ENCODE measurements at regions not wholly inside any gene's neighbourhood (a gene's known extent, or its start where the extent isn't known, plus 50 kb on each side); places are given as distances from the start of the nearest gene placed in this dataset.

- DNase-seq (ENCODE audit: low read depth): no peak
- H3K4me3 ChIP-seq (ENCODE audit: low read depth, low read length): no peak overlapping the region
- TF ChIP-seq, protein P1, sequence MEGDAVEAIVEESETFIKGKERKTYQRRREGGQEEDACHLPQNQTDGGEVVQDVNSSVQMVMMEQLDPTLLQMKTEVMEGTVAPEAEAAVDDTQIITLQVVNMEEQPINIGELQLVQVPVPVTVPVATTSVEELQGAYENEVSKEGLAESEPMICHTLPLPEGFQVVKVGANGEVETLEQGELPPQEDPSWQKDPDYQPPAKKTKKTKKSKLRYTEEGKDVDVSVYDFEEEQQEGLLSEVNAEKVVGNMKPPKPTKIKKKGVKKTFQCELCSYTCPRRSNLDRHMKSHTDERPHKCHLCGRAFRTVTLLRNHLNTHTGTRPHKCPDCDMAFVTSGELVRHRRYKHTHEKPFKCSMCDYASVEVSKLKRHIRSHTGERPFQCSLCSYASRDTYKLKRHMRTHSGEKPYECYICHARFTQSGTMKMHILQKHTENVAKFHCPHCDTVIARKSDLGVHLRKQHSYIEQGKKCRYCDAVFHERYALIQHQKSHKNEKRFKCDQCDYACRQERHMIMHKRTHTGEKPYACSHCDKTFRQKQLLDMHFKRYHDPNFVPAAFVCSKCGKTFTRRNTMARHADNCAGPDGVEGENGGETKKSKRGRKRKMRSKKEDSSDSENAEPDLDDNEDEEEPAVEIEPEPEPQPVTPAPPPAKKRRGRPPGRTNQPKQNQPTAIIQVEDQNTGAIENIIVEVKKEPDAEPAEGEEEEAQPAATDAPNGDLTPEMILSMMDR (IDR thresholded peaks at IDR 0.05; ENCODE audit: insufficient read depth, low read depth, low read length): no peak
These were observed 74.7 kb upstream of the TLK1 start for GRCh38 chr2:171235262-171235881.

GRCh38 chr2:171230176-171230575 is 69.5 kb upstream of the TLK1 start:
- H3K4me3 ChIP-seq (ENCODE audit: low read depth, low read length): no peak overlapping the region
- TF ChIP-seq, protein P1 (IDR thresholded peaks at IDR 0.05; ENCODE audit: insufficient read depth, low read depth, low read length): no peak
- DNase-seq (ENCODE audit: low read depth): no peak

DNA sequence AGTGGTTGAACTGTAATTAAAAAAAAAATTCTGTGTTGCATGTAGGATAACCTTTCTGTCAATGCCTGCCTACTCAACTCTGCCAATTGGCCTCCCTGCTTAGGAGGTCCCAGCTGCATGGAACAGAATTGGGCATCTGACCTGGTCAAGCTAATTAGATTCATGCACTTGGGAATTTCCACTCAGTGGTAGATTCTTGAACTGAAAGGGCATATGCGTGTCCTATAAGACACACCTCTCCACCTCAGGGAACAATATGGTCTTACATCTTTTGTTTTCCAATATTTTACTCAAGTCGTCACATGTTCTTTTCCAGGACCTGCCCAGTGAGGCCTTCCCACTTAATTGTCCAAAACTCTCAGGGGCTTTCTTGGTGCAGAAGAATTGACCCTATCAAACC is 68.1 kb upstream of the TLK1 start:
- no peak for DNase-seq (ENCODE audit: low read depth)
- H3K4me3 ChIP-seq (ENCODE audit: low read depth, low read length): no peak overlapping the region
- TF ChIP-seq, protein P1 (IDR thresholded peaks at IDR 0.05; ENCODE audit: insufficient read depth, low read depth, low read length): no peak

GRCh38 chr2:171227066-171227782 is 66.5 kb upstream of the TLK1 start:
- DNase-seq (ENCODE audit: low read depth): no peak
- TF ChIP-seq, protein P1 (IDR thresholded peaks at IDR 0.05; ENCODE audit: insufficient read depth, low read depth, low read length): no peak
- H3K4me3 ChIP-seq (ENCODE audit: low read depth, low read length): no peak overlapping the region

DNA sequence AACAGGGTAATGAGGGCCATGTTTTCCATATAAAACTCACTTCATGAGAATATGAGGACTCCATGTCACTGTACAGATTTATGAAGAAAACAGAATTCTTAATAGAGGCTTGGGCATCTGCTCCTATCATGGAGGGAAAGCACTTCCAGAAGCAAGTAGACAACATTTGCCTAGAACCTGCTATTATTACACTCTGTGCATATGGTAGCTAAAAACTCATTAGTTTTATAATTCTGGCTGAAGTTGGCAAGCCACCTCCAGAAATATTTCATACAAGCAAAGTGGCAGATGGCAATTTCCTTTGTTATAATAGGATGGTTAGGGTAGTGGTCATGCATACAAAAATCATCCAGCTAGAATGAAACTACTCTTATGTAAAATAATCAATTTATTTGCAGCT is 65.8 kb upstream of the TLK1 start:
- TF ChIP-seq, protein P1 (IDR thresholded peaks at IDR 0.05; ENCODE audit: insufficient read depth, low read depth, low read length): no peak
- DNase-seq (ENCODE audit: low read depth): no peak
- no peak overlapping the region for H3K4me3 ChIP-seq (ENCODE audit: low read depth, low read length)

DNA sequence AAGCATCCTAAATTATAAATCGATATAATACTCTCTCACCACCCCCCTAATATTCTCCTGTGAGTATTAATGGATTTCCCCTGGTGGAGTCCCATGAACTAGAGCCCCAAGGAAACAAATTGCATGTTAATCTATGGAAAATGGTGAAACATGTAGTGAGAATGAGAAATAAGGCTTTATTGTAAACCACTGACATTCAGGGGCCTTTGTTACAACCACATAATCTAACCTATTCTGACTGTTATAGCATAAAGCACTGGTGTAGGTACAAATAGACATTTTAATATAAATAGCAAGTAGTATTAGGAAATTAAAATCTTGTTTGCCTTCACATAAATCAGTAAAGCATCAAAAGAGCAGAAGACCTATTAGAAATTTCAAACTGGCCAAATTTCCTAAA is 65.3 kb upstream of the TLK1 start:
- TF ChIP-seq, protein P1 (IDR thresholded peaks at IDR 0.05; ENCODE audit: insufficient read depth, low read depth, low read length): no peak
- no peak overlapping the region for H3K4me3 ChIP-seq (ENCODE audit: low read depth, low read length)

More for the DNA sequence above, 65.3 kb upstream of the TLK1 start:
- no peak for DNase-seq (ENCODE audit: low read depth)

Measured in fibroblast of villous mesenchyme (primary cell).